GM12892 (cell line): ENCODE measurements at regions not wholly inside any gene's neighbourhood (a gene's known extent, or its start where the extent isn't known, plus 50 kb on each side); places are given as distances from the start of the nearest gene placed in this dataset.

Experiments used
- POLR2A ChIP-seq: IDR thresholded peaks from 2 replicates; pipeline ENCODE4 v1.6.1; 2011; ENCODE audit warnings: low read depth, low read length, control low read depth
- POLR2AphosphoS5 ChIP-seq: IDR thresholded peaks from 2 replicates; pipeline ENCODE4 v1.6.1; 2011; ENCODE audit warnings: low read depth, low read length, control low read depth

DNA sequence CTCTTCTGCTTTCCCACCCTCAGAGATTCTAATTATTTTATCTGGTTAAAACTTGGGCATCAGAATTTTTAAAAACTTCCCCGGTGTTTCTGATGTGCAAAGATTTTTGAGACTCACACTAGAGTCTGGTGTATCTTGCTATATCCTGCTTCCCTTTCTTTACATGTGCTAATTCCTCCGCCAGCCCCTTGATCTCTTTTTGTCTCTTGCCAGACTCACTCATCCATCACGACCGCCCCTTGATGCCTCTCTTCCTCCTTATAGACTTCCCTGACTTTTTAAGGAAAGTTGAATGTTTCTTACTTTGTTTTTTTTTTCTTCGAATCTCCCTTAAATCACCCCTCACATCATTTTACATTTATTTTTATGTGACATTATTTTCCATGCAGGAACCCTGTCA, 274.9 kb upstream of the PITX2 start:
- TF ChIP-seq POLR2A (no peak), POLR2AphosphoS5 (no peak)
